GM21717 (cell line): ENCODE measurements at regions not wholly inside any gene's neighbourhood (a gene's known extent, or its start where the extent isn't known, plus 50 kb on each side); places are given as distances from the start of the nearest gene placed in this dataset.
"Not testable (repeated sequence)": the region's sequence is repeated elsewhere in the genome, so short reads cannot be mapped to it uniquely, and the experiment has no call there.

Experiments used
- ATAC-seq: cut with Tn5 transposase; IDR thresholded peaks from one replicate; pipeline ENCODE4 v1.9.1; 2021; ENCODE audit warnings: mild to moderate bottlenecking, moderate library complexity; ENCODE audit not compliant: unreplicated experiment

GRCh38 chrX:13188731-13189309 lies 131.0 kb downstream of the ATXN3L start:
- no peak for ATAC-seq

GRCh38 chrX:13186643-13187042 lies 133.2 kb downstream of the ATXN3L start:
- ATAC-seq: not testable (repeated sequence)

DNA sequence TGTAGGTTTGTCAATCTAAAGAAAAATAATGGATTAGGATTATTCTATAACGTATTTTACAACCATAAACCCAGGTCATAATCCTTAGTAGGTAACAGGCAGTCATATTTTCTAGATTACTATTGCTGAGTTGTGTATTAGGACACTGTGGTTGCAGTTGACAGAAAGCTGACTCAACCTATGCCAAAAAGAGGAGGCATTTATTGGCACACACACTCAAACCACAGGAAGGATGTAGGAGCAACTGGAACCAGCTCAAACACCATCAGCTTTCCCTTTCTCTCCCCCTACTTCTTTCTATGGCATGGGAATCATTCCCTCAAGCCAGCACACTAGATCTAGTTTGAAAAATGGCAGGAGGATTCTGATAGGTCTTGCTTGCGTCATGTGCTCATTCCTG lies 136.4 kb upstream of the FAM9C start:
- no peak for ATAC-seq

GRCh38 chrX:13179586-13179985 lies 135.2 kb upstream of the FAM9C start:
- no peak for ATAC-seq

DNA sequence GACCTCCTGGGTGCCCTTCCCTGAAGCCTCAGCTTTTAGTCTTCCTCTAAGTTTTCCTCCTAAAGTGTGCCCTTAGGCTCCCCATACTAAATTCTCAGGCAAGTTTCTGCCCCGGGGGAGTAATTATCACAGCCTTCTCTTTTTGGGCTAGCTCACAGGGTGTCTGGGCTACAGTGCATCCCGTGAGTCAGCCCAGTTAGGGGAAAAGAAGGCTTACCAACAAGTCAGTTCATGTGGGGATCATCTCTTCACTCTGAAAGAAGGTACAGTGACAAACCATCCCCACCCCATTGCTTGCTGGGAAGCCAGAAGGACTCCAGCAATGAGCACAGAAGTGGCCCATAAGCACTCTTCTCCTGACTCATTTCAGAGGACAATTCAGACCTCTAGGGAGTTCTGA lies 134.7 kb upstream of the FAM9C start:
- no peak for ATAC-seq

DNA sequence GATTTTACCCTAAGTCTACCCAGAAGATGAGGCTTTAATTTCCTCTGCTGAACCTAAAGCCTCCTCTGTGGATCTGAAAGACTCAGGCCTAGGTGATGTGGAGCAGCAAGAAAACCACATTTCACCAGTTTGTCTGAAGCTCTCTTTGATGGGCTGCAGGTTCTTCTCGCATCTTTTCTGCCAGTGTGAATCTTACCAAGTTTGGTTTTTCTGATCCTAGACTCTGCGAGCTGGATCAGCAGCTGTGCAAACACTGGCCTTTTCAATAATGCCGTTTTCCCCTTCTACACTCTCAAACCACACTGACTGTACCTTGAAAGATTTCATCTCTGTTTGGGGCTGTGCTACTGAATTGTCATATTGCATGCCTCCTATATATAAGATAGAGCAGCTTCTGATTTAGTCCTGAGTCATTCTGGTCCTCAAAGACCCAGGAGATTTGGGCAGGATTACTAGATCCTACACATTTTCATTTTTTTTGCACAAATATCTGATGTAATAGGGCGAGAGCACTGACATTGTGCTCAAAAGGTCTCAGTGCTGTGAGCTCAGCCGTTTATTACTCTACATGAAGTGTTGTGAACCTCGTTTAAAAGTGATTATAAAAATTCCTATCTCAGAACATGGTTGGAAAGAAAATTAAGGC lies 133.6 kb upstream of the FAM9C start:
- no peak for ATAC-seq

GRCh38 chrX:13175056-13175455 lies 130.6 kb upstream of the FAM9C start:
- ATAC-seq: no peak

GRCh38 chrX:13170966-13171558 lies 126.6 kb upstream of the FAM9C start:
- ATAC-seq: no peak

DNA sequence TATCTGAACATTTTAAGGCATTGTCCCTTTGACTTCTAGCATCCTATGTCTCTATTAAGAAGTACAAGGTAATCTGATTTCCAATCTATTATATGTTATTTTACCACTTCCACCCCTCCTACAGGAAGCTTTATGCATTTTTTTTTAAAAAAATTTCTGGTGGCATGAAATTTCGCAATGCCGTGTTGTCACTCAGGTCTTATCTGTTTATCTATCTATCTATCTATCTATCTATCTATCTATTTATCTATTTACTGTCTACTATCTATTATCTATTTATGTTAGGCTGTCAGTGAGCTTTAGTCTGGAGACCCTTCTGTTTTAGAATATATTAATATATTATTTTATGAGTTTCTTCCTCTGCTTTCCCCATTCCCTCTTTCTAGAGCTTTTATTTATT lies 125.3 kb upstream of the FAM9C start:
- ATAC-seq: no peak

DNA sequence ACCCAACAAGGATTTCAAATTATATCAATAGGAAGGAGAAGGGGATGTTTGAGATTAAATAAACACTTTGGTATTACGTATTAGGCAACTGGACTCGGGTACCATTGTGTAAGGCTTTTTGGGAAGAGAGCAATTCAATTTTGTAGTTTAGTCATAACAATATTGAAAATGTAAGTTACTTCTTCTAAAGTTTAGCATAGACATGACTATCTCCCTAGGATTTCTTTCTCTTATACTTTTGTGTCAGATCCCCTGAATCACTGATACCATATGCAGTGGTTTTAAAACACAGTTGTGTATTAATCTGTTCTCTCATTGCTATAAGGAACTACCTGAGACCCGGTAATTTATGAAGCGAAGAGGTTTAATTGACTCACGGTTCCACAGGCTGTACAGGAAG lies 123.8 kb upstream of the FAM9C start:
- ATAC-seq: no peak

DNA sequence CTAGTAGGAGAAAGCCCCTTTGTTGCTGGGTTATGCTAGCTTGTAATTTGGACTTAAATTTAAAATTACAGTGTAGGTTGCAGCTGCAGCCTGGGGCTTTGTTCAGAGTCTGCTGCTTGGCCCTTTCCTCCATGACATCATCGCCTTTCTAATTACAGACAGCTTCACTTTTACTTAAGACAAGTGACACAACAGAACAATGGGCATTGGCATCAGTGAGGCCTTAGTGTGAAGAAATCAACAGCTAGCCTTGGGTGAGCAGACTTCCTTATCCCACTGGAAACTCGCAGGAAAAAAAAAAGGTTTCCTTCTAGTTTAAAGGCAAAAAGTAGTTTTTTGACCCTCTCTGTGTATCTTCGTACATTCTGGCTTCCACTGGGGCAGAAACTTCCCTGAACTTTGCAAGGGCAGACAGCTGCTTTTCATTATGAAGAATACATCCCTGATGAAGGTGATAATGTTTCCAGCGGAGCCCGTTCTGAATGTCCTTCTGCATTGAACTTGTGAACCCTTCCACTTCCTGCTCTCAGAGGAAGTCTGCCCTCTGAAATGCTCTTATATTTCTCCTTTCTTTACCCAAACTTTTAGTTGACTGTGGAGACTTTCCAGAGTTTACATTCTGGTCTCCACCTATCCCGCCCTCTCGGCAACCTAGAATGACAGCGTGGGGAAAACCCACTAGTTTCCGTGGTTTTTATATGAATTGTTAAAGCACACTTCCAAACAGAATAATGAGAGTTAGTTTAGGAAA lies 123.2 kb upstream of the FAM9C start:
- ATAC-seq: no peak

DNA sequence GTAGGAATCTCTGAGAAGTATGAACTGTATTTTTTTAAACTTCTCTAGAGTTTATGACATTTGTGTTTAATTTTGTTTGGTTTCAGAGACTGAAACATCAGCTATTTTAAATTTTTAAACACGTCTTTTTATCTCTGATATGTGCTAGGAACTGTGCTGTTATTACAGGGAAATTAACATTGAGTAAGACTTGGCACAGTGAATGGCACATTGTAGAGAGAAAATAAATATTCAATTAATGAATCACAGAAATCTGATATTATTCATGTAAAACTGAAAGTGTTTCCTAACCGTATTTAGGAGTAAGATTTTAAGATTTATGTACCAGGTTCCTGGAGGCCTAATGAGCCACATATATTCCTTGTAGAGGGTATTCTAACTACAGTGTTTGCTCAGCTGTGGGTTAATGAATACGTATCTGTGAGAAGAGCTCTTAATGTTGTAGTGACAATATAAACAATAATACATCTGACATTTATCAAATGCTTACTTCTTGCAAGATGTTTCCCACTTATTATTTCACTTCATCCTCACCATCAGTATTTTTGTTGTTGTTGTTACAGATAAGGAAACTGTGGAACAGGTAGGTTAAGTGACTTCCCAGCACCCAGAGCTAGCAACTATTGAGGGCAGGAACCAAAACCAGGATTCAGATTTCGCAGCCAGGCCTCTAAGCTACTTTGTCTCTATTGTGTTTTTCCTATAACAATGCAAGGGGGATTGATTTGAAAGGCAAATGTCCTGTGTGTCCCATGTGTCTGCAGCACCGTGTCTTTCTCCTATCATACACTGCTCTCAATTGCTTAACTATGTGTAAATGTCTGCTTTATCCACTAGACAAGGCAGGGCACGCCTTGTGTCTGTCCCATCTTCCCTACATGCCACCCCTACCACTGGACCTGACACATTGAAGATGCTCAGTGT lies 121.1 kb upstream of the FAM9C start:
- no peak for ATAC-seq

DNA sequence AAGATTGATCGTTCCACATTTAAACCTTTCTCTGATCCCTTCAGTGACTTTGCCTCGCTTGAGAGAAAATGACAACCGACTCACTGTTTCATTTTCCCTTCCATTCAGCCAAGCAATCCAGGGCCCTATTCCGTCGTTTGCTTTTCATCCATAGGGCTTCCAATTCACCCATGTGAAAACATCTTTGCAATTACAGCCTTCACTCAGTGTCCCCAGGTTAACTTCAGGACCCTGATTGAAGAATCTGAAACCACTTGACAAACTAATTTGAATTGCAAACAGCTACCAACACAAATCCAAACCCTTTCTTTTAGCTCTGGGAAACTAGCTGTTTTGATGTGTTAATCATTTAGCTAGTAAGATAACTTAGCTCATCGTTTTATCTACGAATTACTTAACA lies 120.2 kb upstream of the FAM9C start:
- no peak for ATAC-seq

DNA sequence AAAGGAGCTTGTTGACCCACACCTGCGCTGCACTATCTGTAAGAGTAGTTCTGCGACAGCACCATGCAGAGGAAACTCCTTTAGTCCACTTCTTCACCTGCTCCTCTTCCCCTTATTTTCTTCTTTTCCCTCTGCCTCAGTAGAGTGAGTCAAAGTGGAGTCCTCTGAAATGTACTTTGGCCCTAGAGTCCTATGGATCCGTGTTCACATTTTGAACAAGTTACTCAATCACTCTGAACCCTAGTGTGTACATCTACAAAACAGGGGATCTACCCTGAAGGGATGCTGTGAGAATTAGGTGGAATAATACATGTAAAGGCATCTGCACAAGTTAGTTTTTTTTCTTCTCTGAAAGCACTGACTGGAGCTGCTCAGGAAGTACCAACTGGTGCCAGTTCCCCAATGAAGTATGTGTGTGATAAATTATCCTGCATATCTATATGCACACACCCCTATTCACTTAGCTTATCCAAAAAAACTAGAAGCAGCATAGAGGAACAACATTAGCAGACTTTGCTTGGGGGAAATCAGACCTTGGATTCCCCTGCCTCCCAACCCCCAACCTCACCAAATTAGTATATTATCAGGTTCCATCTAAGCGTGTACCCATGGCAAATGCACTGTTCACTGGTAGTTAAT lies 118.5 kb upstream of the FAM9C start:
- ATAC-seq: no peak

GRCh38 chrX:13159886-13160285 lies 115.5 kb upstream of the FAM9C start:
- ATAC-seq: no peak

GRCh38 chrX:13158911-13159310 lies 114.5 kb upstream of the FAM9C start:
- no peak for ATAC-seq

GRCh38 chrX:13155550-13155949 lies 111.1 kb upstream of the FAM9C start:
- ATAC-seq: not testable (repeated sequence)

DNA sequence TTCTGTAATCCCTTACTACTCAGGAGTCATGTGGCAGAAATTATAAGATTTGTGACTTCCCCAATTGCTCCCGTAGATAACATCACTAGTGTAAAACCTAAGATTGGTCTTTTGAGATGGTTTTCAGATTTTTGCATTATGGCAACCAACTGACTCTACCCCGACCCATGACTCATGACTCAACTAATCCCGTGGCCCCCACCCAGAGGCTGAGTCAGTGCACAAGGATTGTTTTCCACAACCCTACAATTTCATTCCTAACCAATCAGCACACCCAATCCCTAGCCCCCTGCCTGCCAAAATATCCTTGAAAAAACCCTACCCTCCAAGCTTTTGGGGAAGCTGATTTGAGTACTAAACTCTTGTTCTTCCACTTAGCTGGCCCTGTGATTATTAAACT lies 109.4 kb upstream of the FAM9C start:
- ATAC-seq: no peak

DNA sequence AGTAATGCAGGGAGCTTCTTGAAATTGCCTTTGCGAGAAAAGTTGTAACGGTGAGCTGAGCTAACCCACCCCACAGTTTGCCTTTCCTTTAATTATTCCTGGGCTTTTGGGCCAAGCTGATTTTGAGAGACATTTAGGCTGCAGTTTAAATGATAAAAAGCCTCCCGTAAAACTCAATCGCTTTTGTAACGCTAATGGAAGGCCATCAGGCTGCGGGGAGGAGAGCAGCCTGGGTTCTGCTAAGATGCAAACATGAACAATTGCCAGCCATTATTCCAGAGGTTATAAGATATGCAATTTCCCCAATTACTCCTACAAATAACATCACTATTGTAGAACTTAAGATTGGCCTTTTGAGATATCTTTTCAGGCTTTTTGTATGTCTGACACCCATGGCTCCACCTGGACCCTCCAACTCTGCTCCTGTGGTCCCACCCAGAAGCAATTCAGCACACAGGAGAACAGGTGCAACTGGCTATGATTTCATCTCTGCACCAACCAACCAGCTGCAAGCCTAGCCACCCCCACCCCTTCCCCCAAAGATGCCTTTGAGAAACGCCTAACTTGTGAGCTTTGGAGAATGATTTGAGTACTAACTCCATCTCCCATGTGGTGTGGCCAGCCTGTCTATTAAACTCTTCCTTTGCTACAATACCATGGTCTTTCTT lies 108.2 kb upstream of the FAM9C start:
- ATAC-seq: no peak
